Astrocyte (in vitro differentiated cells and primary cell): ENCODE measurements at regions not wholly inside any gene's neighbourhood (a gene's known extent, or its start where the extent isn't known, plus 50 kb on each side); places are given as distances from the start of the nearest gene placed in this dataset.

ENCODE experiments used
- EZH2 ChIP-seq: IDR thresholded peaks from 2 replicates; pipeline ENCODE4 v1.6.1; 2012; ENCODE audit warnings: mild to moderate bottlenecking, low read length, inconsistent platforms; ENCODE audit not compliant: insufficient read depth
- TF ChIP-seq, protein P1 (sequence below): IDR thresholded peaks from 2 replicates; pipeline ENCODE4 v1.5.1; 2011; ENCODE audit warnings: low read depth, mild to moderate bottlenecking, inconsistent platforms, low read length, moderate library complexity; ENCODE audit not compliant: insufficient read depth

DNA sequence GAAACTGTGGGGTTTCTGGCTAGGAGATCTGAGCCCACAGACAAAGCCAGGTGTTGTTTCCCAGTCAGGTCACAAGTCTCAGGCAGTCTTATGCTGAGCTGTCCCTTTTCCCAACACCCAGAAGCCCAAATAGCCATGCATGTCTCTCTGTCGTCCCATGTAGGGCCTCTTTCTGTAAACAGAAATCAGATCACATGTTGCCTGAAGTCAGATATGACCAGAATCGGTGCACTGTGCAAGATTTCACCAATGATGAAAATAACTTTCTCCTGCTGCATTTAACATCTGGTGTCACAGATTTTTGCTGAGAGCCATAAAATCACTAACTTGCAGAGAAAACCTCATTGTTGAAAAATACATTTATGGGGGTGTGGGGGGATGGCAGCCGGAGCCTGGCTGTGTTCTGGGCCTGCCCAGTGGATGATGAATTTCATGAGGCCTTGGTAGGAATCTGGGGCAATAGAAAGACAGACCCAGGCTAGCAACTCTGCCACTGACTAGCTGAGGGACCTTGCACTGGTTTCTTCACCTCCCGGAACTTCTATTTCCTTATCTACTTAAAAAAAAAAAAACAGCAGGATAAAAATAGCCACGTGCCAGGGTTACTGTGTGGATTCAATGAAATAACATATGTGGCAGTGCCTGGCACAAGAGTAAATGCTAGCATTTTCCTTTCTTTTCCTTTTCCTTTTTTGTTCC is 158.8 kb upstream of the NFIA start:
- no peak for TF ChIP-seq EZH2
- TF ChIP-seq, protein P1, sequence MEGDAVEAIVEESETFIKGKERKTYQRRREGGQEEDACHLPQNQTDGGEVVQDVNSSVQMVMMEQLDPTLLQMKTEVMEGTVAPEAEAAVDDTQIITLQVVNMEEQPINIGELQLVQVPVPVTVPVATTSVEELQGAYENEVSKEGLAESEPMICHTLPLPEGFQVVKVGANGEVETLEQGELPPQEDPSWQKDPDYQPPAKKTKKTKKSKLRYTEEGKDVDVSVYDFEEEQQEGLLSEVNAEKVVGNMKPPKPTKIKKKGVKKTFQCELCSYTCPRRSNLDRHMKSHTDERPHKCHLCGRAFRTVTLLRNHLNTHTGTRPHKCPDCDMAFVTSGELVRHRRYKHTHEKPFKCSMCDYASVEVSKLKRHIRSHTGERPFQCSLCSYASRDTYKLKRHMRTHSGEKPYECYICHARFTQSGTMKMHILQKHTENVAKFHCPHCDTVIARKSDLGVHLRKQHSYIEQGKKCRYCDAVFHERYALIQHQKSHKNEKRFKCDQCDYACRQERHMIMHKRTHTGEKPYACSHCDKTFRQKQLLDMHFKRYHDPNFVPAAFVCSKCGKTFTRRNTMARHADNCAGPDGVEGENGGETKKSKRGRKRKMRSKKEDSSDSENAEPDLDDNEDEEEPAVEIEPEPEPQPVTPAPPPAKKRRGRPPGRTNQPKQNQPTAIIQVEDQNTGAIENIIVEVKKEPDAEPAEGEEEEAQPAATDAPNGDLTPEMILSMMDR = no peak
